NB4 (cell line): ENCODE measurements at regions not wholly inside any gene's neighbourhood (a gene's known extent, or its start where the extent isn't known, plus 50 kb on each side); places are given as distances from the start of the nearest gene placed in this dataset.

ENCODE experiments used
- DNase-seq: peaks from one replicate; pipeline ENCODE4 v3.0.0; 2010; ENCODE audit warnings: low read depth
- H3K4me3 ChIP-seq: one replicate; pipeline ENCODE4 v1.5.1; 2011; ENCODE audit warnings: mild to moderate bottlenecking, low read depth, low read length, moderate library complexity
- CTCF ChIP-seq: IDR thresholded peaks from one replicate; pipeline ENCODE4 v1.5.1; 2012; ENCODE audit warnings: low read depth, low read length
- MAX ChIP-seq: IDR thresholded peaks from 2 replicates; pipeline ENCODE4 v1.6.1; 2011; ENCODE audit warnings: low read depth, low read length
- MYC ChIP-seq: IDR thresholded peaks from 2 replicates; pipeline ENCODE4 v1.6.1; 2011; ENCODE audit warnings: low read depth, low read length
- POLR2A ChIP-seq: IDR thresholded peaks from 2 replicates; pipeline ENCODE4 v1.6.1; 2011; ENCODE audit warnings: mild to moderate bottlenecking; ENCODE audit not compliant: insufficient read length; ENCODE audit errors: extremely low read depth

GRCh38 chr4:66628146-66628545 lies 917.2 kb downstream of the CENPC start:
- no peak for DNase-seq
- no peak for TF ChIP-seq CTCF
- TF ChIP-seq MAX: no peak
- no peak for TF ChIP-seq MYC
- TF ChIP-seq POLR2A: no peak

GRCh38 chr4:66625480-66625879 lies 919.8 kb downstream of the CENPC start:
- TF ChIP-seq POLR2A: no peak
- TF ChIP-seq MAX: no peak

More at GRCh38 chr4:66628146-66628545, 917.2 kb downstream of the CENPC start:
- H3K4me3 ChIP-seq: no peak overlapping the region

GRCh38 chr4:66613591-66613990 lies 931.7 kb downstream of the CENPC start:
- no peak overlapping the region for H3K4me3 ChIP-seq
- DNase-seq: no peak
- TF ChIP-seq CTCF: no peak
- TF ChIP-seq POLR2A: no peak
- no peak for TF ChIP-seq MAX

More at GRCh38 chr4:66625480-66625879, 919.8 kb downstream of the CENPC start:
- H3K4me3 ChIP-seq: no peak overlapping the region
- no peak for DNase-seq

- H3K4me3 ChIP-seq: no peak overlapping the region
- no peak for DNase-seq
- TF ChIP-seq MYC (no peak), CTCF (no peak), POLR2A (no peak), MAX (no peak)
Measured at GRCh38 chr4:66609014-66609413, 936.3 kb downstream of the CENPC start.

- no peak for DNase-seq
- H3K4me3 ChIP-seq: no peak overlapping the region
- TF ChIP-seq MAX (no peak), POLR2A (no peak), CTCF (no peak), MYC (no peak)
Measured at GRCh38 chr4:66606908-66607307, 936.6 kb upstream of the EPHA5 start.

GRCh38 chr4:66606215-66606614 lies 935.9 kb upstream of the EPHA5 start:
- H3K4me3 ChIP-seq: no peak overlapping the region
- TF ChIP-seq MAX: no peak
- TF ChIP-seq MYC: no peak
- TF ChIP-seq POLR2A: no peak
- TF ChIP-seq CTCF: no peak
- no peak for DNase-seq
